ENCODE measurements at regions not wholly inside any gene's neighbourhood (a gene's known extent, or its start where the extent isn't known, plus 50 kb on each side); places are given as distances from the start of the nearest gene placed in this dataset.

- Histone ChIP-seq H4K5ac (ENCODE audit: low read depth, low read length) (no peak overlapping the region), H4K20me1 (ENCODE audit: insufficient read depth, low read length) (no peaks in the 10 kb centered on the region), H3K23ac (ENCODE audit: low read depth, low read length) (no peak overlapping the region), H2BK120ac (ENCODE audit: low read depth, low read length) (peak overlapping the region; percentile 28), H2AK5ac (ENCODE audit: low read depth, low read length) (no peak overlapping the region), H2AFZ (replicated peaks; ENCODE audit: low read length, poor library complexity) (peak overlapping the region; percentile 71), H3K18ac (ENCODE audit: low read depth, low read length) (no peak overlapping the region), H2AK9ac (replicated peaks; ENCODE audit: low read depth, low read length, poor library complexity) (no peak overlapping the region), H3K27me3 (ENCODE audit: control insufficient read depth, insufficient read depth, low read length) (0 out of 2 replicates have a peak, but pooled peaks cover 4% of the 10 kb centered on the region), H3K79me1 (ENCODE audit: low read depth in 1 of 2, low read length in 2 of 2) (no peaks in the 10 kb centered on the region), H2BK15ac (ENCODE audit: low read depth, low read length) (no peak overlapping the region), H3K56ac (ENCODE audit: extremely low read depth, insufficient read depth, low read length) (no peak overlapping the region), H4K91ac (ENCODE audit: insufficient read depth, low read depth, low read length) (0 out of 2 replicates have a peak overlapping the region, but pooled peaks have one; percentile 19), H3K9ac (ENCODE audit: low read depth, low read length) (no peak overlapping the region), H2BK20ac (ENCODE audit: low read depth, low read length) (no peak overlapping the region), H3K9me1 (ENCODE audit: insufficient read depth, low read length) (no peaks in the 10 kb centered on the region), H3K4me2 (ENCODE audit: low read depth, low read length) (no peak overlapping the region), H3K14ac (replicated peaks; ENCODE audit: low read depth, low read length) (no peak overlapping the region), H2BK5ac (ENCODE audit: low read depth, low read length, poor library complexity, severe bottlenecking) (no peak overlapping the region), H3K27ac (ENCODE audit: insufficient read depth, low read length) (no peak overlapping the region), H4K8ac (ENCODE audit: low read depth in 2 of 2, low read length in 2 of 2) (no peak overlapping the region), H3K9me3 (ENCODE audit: control insufficient read depth, insufficient read depth, low read length) (no peaks in the 10 kb centered on the region), H3K4me1 (ENCODE audit: control insufficient read depth, insufficient read depth, low read length) (no peaks in the 10 kb centered on the region), H3K4me3 (ENCODE audit: insufficient read depth, low read depth, low read length) (no peak overlapping the region), H3K4ac (ENCODE audit: low read depth, low read length) (peak overlapping the region; percentile 16; the same call in 1 of the 2 replicates), H3K36me3 (ENCODE audit: control insufficient read depth, insufficient read depth, low read length) (no peaks in the 10 kb centered on the region)
- intact Hi-C loops (cut with micrococcal nuclease), result loop anchor here (1.0 to 5.0 kb wide), 6 partner anchors 51 to 1685 kb away; no protein-coding TSS in a partner anchor
- TF ChIP-seq RCOR1 (IDR thresholded peaks at IDR 0.05; ENCODE audit: insufficient replicate concordance, low read length) (no peak), RFX5 (IDR thresholded peaks at IDR 0.05; ENCODE audit: low read depth, low read length) (no peak), MAZ (IDR thresholded peaks at IDR 0.05; ENCODE audit: borderline replicate concordance, low read depth, low read length) (no peak), MXI1 (IDR thresholded peaks at IDR 0.05; ENCODE audit: borderline replicate concordance, low read depth, low read length) (no peak), CTCF (conservative IDR thresholded peaks at IDR 0.05; ENCODE audit: low read depth, low read length) (no peak)
- 90% methylated on average over 8 of the region's 18 CpGs; no CpG with 5 or more reads in 1 of the 2 experiments for WGBS, 2 experiments (ENCODE audit: extremely low coverage in 2 of 2, insufficient read length in 1 of 2)
- no TSS peak for BruUV-seq (replicated peaks)
- DNase-seq (no peak), ATAC-seq (ENCODE audit: low read depth) (peak; percentile 25; the same call in 1 of the 2 replicates)
- dilution Hi-C loops (cut with HindIII; ENCODE audit: low sequenced_read_pairs, unreplicated experiment), result no loop called here
- CTCF ChIA-PET, result interaction anchor here (0.5 to 2.8 kb wide), 12 partner anchors 7 to 1017 kb away, joined by 3 to 14 read pairs (median 4); no protein-coding TSS in a partner anchor
- in situ Hi-C loops (cut with MboI; ENCODE audit: low sequenced_read_pairs), result loop anchor here (10.0 to 25.0 kb wide), 3 partner anchors 900 to 1683 kb away; no protein-coding TSS in a partner anchor
- POLR2A ChIA-PET (ENCODE audit: unreplicated experiment), result no interaction called here
Measured at GRCh38 chr20:60211618-60212463, 253.6 kb downstream of the CDH26 start.
